Epithelial cell of proximal tubule (primary cell): ENCODE measurements at regions not wholly inside any gene's neighbourhood (a gene's known extent, or its start where the extent isn't known, plus 50 kb on each side); places are given as distances from the start of the nearest gene placed in this dataset.

Experiments
- DNase-seq: peaks from one replicate; pipeline ENCODE4 v3.0.0-alpha.2; 2011; ENCODE audit warnings: low read depth
- H3K4me3 ChIP-seq: 2 replicates; pipeline ENCODE4 v1.5.1; 2011; ENCODE audit warnings: low read depth, mild to moderate bottlenecking, low read length
- TF ChIP-seq, protein P1 (sequence below): conservative IDR thresholded peaks from 2 replicates; pipeline ENCODE4 v1.5.1; 2012; ENCODE audit warnings: low read depth, mild to moderate bottlenecking, low read length

DNA sequence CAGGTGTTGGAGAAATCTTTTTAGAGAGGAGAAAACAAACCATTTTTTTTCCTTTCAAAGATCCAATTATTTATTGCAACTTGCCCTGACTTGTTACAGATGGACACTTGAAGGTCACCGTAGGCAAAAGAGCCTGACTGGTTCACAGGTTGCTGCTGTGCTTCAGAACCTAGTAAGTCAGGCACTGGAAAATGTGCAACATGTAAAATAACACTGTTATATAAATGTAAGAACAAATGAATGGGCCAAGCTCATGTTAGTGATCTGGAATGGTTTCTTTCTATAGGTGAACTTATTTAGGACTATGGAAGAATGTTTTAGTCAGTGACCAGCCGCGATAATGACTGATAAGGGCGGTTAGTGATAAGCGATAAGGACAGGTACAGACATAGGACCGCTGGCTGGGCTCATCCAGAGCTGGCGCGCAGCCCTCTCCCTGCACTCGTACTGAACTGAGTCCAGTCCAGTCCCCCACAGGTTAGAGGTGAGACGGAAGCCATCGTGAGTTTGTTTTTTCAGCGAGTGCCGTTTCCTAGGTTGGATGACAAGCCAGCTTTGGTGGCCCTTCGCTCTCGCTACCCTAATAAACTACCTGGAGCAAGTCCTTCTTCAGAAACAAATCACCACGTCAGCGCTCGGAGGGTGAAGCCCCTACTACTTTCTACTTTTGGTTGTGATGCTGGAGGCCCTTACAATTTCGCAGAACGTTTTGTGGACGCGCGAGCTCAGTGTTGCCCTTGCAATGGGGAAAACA is 94.4 kb upstream of the PRDM1 start:
- TF ChIP-seq, protein P1, sequence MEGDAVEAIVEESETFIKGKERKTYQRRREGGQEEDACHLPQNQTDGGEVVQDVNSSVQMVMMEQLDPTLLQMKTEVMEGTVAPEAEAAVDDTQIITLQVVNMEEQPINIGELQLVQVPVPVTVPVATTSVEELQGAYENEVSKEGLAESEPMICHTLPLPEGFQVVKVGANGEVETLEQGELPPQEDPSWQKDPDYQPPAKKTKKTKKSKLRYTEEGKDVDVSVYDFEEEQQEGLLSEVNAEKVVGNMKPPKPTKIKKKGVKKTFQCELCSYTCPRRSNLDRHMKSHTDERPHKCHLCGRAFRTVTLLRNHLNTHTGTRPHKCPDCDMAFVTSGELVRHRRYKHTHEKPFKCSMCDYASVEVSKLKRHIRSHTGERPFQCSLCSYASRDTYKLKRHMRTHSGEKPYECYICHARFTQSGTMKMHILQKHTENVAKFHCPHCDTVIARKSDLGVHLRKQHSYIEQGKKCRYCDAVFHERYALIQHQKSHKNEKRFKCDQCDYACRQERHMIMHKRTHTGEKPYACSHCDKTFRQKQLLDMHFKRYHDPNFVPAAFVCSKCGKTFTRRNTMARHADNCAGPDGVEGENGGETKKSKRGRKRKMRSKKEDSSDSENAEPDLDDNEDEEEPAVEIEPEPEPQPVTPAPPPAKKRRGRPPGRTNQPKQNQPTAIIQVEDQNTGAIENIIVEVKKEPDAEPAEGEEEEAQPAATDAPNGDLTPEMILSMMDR: no peak
- DNase-seq: no peak
- peak overlapping the region; percentile 81 for H3K4me3 ChIP-seq

DNA sequence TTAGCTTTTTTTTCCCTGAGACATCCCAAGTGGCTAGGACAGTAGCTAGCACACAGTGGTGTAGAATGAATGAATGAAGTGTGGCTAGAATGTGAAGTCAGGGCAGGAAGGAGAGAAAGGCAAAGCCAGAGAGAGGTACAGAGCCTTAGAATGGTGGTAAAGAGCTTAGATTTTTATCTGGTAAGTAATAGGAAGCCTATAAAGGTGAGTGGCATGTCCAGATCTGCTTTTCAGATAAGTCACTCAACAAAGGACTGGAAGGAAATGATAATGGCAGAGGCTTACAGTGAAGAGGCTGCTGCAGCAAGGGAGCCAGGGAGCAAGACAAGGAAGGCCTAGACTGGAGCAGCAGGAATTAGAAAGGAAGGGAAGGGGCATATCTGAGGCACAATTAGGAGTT is 96.0 kb upstream of the PRDM1 start:
- DNase-seq: no peak
- no peak overlapping the region for H3K4me3 ChIP-seq
- TF ChIP-seq, protein P1: no peak

DNA sequence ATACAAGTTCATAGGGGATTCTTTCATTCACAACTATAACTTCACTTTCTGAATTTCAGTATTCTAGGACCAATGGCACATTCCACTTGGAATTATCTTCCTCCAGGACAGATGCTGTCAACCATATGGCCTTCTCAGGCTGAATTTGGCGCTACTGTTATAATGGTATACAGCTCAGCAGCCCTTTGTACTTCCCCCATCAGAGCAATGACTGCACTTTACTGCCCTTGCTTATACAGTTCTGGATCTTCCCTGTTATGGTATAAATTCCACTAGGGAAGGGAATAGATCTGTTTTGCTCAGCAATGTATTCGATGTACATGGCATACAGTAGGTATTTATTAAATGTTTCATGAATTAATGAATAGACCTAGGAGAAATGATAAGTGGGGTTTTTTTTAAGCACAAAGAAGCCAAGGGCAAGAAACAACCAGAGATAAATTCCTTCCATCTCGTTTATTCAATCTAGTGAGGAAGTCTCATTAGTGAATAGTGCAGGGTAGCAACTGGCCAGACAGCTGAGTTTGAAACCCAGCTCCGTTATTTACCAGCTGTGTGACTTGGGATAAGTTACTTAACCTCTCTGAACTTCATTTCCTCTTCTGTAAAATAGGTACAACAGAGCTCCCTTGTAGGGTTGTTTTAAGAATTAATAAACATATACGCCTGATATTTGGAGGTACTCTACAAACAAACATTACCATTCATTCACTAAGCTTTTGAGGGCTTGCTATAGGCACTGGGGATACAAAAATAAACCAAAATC is 97.1 kb upstream of the PRDM1 start:
- H3K4me3 ChIP-seq: no peak overlapping the region
- no peak for DNase-seq
- TF ChIP-seq, protein P1: no peak

DNA sequence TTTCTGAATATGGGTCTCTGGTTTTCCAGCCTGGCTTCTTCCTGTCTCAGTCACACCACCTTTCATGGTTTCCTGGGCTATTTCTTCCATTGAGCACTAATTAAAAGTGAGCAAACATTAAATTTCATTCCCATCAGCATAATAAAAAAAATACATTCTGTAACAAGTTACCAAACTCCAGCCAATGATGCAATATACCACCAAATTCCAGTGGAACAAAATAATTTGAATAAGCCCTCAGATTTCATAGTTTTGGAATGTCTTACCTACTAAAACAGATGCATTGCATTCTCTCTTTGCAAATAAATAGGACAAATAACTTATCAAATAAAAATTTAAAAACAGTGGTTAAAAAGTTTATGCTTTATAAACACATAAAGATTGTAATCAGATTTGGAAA is 97.8 kb upstream of the PRDM1 start:
- DNase-seq: no peak
- no peak overlapping the region for H3K4me3 ChIP-seq
- TF ChIP-seq, protein P1: no peak

DNA sequence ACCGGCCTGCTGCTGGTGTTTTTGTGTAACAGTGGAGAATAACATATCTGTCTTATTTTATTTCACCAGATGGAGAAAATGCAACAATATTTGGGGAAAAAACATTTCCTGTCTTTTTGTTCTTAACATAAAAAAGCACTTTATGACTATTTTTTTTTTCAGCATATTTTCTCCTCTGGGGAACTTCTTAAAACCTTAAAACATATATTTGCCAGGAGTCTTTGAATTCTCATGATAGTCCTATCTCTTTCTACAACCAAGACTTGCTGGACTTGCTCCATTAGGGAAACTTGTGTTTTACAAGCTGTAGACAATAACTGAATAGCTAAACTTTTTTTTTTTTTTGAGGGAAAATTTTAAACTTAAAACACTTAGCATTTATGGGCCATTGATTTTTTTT is 98.6 kb upstream of the PRDM1 start:
- no peak overlapping the region for H3K4me3 ChIP-seq
- no peak for DNase-seq
- TF ChIP-seq, protein P1: no peak

DNA sequence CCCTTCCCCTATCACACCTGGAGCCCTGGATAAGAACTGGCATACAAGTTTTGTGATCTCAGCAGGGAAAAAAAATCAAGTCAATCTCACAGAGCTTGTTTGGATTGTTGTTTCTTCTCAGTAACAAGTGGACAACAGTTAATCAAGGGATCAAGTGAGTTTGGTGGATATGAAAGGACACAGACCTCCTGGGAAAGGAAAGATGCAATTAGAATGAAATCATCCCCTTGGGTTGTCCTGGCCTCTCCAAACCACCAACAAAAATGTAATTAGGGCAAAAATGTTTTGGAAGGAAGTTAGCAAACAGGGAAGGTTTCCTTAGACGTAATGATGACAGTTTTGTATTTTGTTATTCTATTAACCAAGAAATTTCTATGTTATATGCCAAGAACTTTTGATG is 99.1 kb upstream of the PRDM1 start:
- DNase-seq: no peak
- TF ChIP-seq, protein P1: no peak
- H3K4me3 ChIP-seq: no peak overlapping the region
